ENCODE measurements at regions not wholly inside any gene's neighbourhood (a gene's known extent, or its start where the extent isn't known, plus 50 kb on each side); places are given as distances from the start of the nearest gene placed in this dataset.

- Histone ChIP-seq H3K4me3 (no peak overlapping the region), H3K9me3 (no peaks in the 10 kb centered on the region), H3K36me3 (no peaks in the 10 kb centered on the region), H3K27ac (peak overlapping the region in 3 of 10 donors; percentile 31 to 44 (median 39)), H3K27me3 (peaks cover 0 to 8% (median 0%) of the 10 kb centered on the region in 7 donors), H3K4me1 (no peaks in the 10 kb centered on the region)
- intact Hi-C loops (cut with DNase I): loop anchor here in 1 of 10 donors (5.0 kb wide), 1 partner anchor 1091 kb away; no protein-coding TSS in a partner anchor
- WGBS, 2 donors: 40 to 49% methylated on average over 3 of the region's 3 CpGs
- ATAC-seq (peak in 3 of 8 donors; percentile 33 to 65 (median 47)), DNase-seq (peak in 1 of 2 donors; percentile 25)
- no peak for TF ChIP-seq CTCF (IDR thresholded peaks at IDR 0.05)
These were observed 296.8 kb downstream of the IDS start for GRCh38 chrX:149208307-149208706.

GRCh38 chrX:149207518-149207917 is 297.6 kb downstream of the IDS start:
- peak overlapping the region in 2 of 10 donors; percentile 31 to 44 for H3K27ac ChIP-seq
- no peaks in the 10 kb centered on the region for H3K36me3 ChIP-seq
- no peak overlapping the region for H3K4me3 ChIP-seq
- no peak for TF ChIP-seq CTCF (IDR thresholded peaks at IDR 0.05)
- no peaks in the 10 kb centered on the region for H3K9me3 ChIP-seq
- 86% methylated on average over 3 of the region's 3 CpGs for WGBS, 2 donors
- H3K27me3 ChIP-seq: peaks cover 0 to 8% (median 0%) of the 10 kb centered on the region in 7 donors
- intact Hi-C loops (cut with DNase I): loop anchor here in 1 of 10 donors (5.0 kb wide), 1 partner anchor 1090 kb away; no protein-coding TSS in a partner anchor
- ATAC-seq (no peak), DNase-seq (no peak)
- H3K4me1 ChIP-seq: no peaks in the 10 kb centered on the region

- ATAC-seq (no peak), DNase-seq (no peak)
- no peaks in the 10 kb centered on the region for H3K9me3 ChIP-seq
- no peaks in the 10 kb centered on the region for H3K4me1 ChIP-seq
- H3K36me3 ChIP-seq: no peaks in the 10 kb centered on the region
- intact Hi-C loops (cut with DNase I): loop anchor here in 1 of 10 donors (5.0 kb wide), 1 partner anchor 1089 kb away; no protein-coding TSS in a partner anchor
- no peak overlapping the region for H3K27ac ChIP-seq
- no peak overlapping the region for H3K4me3 ChIP-seq
- 79 to 87% methylated on average over 1 of the region's 1 CpG for WGBS, 2 donors
- no peak for TF ChIP-seq CTCF (IDR thresholded peaks at IDR 0.05)
- peaks cover 0 to 8% (median 0%) of the 10 kb centered on the region in 7 donors for H3K27me3 ChIP-seq
These were observed 299.2 kb downstream of the IDS start for GRCh38 chrX:149205937-149206336.

GRCh38 chrX:149205081-149205480 is 300.0 kb downstream of the IDS start:
- intact Hi-C loops (cut with DNase I): loop anchor here in 1 of 10 donors (5.0 kb wide), 1 partner anchor 1088 kb away; no protein-coding TSS in a partner anchor
- no peak for ATAC-seq
- peaks cover 0 to 8% (median 0%) of the 10 kb centered on the region in 7 donors for H3K27me3 ChIP-seq
- no peak overlapping the region for H3K4me3 ChIP-seq
- H3K36me3 ChIP-seq: no peaks in the 10 kb centered on the region
- TF ChIP-seq CTCF (IDR thresholded peaks at IDR 0.05): no peak
- H3K27ac ChIP-seq: no peak overlapping the region
- no peaks in the 10 kb centered on the region for H3K9me3 ChIP-seq
- 41 to 46% methylated on average over 3 of the region's 3 CpGs for WGBS, 2 donors
- no peaks in the 10 kb centered on the region for H3K4me1 ChIP-seq
- no peak for DNase-seq
